H1 (cell line): ENCODE measurements at regions not wholly inside any gene's neighbourhood (a gene's known extent, or its start where the extent isn't known, plus 50 kb on each side); places are given as distances from the start of the nearest gene placed in this dataset.

Experiments used
- GTF2F1 ChIP-seq: IDR thresholded peaks from 2 replicates; pipeline ENCODE4 v1.6.1; 2012; ENCODE audit warnings: low read depth, low read length, improper control_type of control experiment, borderline replicate concordance
- HDAC6 ChIP-seq: IDR thresholded peaks from one replicate; pipeline ENCODE4 v1.7.1; 2012; ENCODE audit warnings: low read depth, mild to moderate bottlenecking, inconsistent platforms, low read length, moderate library complexity
- RNF2 ChIP-seq: fragments of 200-900, 300-1000 bp; sonication (generic); IDR thresholded peaks from 2 replicates; pipeline ENCODE4 v1.7.1; 2016; ENCODE audit warnings: borderline replicate concordance, low read depth, mild to moderate bottlenecking, antibody characterized with exemption, low read length; ENCODE audit not compliant: poor library complexity, severe bottlenecking; ENCODE audit errors: missing control alignments
- SIRT6 ChIP-seq: IDR thresholded peaks from one replicate; pipeline ENCODE4 v1.7.1; 2012; ENCODE audit warnings: low read length, inconsistent platforms
- SIX5 ChIP-seq: IDR thresholded peaks from 2 replicates; pipeline ENCODE4 v1.6.1; 2011; ENCODE audit warnings: mild to moderate bottlenecking, low read depth, low read length
- TCF12 ChIP-seq: IDR thresholded peaks from 2 replicates; pipeline ENCODE4 v1.6.1; 2011; ENCODE audit warnings: low read depth, mild to moderate bottlenecking, low read length
- TF ChIP-seq, protein P1 (sequence below), 3 experiments: IDR thresholded peaks; 1 replicate in 2 of 3; 2 replicates in 1 of 3; pipeline versions ENCODE4 v1.5.1 to v1.6.1; 2011; ENCODE audit warnings: low read length in 3 of 3, mild to moderate bottlenecking in 3 of 3, inconsistent platforms in 2 of 3, low read depth in 1 of 3, moderate library complexity in 1 of 3; ENCODE audit not compliant: insufficient read depth in 1 of 3; ENCODE audit errors: control extremely low read depth in 1 of 3

GRCh38 chr5:126268697-126269315 lies 154.4 kb upstream of the GRAMD2B start:
- TF ChIP-seq GTF2F1, result no peak
- TF ChIP-seq SIX5, result no peak
- TF ChIP-seq, protein P1, sequence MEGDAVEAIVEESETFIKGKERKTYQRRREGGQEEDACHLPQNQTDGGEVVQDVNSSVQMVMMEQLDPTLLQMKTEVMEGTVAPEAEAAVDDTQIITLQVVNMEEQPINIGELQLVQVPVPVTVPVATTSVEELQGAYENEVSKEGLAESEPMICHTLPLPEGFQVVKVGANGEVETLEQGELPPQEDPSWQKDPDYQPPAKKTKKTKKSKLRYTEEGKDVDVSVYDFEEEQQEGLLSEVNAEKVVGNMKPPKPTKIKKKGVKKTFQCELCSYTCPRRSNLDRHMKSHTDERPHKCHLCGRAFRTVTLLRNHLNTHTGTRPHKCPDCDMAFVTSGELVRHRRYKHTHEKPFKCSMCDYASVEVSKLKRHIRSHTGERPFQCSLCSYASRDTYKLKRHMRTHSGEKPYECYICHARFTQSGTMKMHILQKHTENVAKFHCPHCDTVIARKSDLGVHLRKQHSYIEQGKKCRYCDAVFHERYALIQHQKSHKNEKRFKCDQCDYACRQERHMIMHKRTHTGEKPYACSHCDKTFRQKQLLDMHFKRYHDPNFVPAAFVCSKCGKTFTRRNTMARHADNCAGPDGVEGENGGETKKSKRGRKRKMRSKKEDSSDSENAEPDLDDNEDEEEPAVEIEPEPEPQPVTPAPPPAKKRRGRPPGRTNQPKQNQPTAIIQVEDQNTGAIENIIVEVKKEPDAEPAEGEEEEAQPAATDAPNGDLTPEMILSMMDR (IDR thresholded peaks at IDR 0.05; ENCODE audit: control extremely low read depth in 1 of 3, insufficient read depth in 1 of 3, low read depth in 1 of 3, low read length in 3 of 3), result no peak
- TF ChIP-seq SIRT6, result no peak
- no peak for TF ChIP-seq TCF12
- TF ChIP-seq RNF2, result no peak
- no peak for TF ChIP-seq HDAC6
